H54 (cell line): ENCODE measurements at regions not wholly inside any gene's neighbourhood (a gene's known extent, or its start where the extent isn't known, plus 50 kb on each side); places are given as distances from the start of the nearest gene placed in this dataset.
"Not testable (repeated sequence)": the region's sequence is repeated elsewhere in the genome, so short reads cannot be mapped to it uniquely, and the experiment has no call there.

ENCODE experiments used
- DNase-seq: peaks from one replicate; pipeline ENCODE4 v3.0.0; 2011; ENCODE audit warnings: low spot score, mixed read lengths; ENCODE audit not compliant: insufficient read length
- FAIRE-seq: peaks from 3 replicates; lab custom pipeline; 2011; peaks lifted over from hg19 to GRCh38; lab: Jason Lieb, UNC
- POLR2A ChIP-seq: IDR thresholded peaks from 2 replicates; pipeline ENCODE4 v1.6.1; 2011; ENCODE audit warnings: low read depth, mild to moderate bottlenecking, low read length

DNA sequence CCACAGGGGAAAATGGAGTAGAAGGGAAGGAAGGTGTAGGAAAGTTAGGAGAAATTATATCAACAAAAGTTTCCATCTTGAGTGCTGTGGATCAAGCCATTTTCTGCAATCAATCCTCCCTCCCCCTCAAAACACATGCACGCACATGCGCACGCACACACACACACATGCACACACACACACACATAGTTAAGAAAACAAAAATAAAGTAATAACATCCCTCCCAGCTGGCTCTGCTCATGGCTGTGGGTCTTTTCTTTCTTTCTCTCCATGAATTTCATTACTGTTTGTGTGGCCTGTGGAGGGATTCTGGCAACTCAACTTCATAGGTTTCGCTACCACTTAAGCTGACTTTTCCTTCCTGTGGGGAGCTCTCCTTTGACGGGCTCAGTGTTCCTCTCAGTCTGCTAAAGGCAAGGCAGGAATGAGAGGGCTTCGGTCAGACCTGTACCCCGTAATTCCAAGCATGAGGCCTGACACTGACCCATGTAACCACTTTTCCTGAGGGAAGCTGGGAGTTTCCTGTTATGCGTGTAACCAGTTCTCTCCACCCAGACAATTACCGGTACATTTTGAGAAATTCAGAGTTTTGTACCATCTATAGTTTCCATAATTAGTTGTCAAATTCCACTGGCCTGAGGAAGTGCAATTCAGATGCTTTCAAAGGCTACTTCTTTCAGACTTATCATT is 79.8 kb downstream of the ZNF92 start:
- TF ChIP-seq POLR2A = no peak
- DNase-seq = no peak
- FAIRE-seq = no peak

DNA sequence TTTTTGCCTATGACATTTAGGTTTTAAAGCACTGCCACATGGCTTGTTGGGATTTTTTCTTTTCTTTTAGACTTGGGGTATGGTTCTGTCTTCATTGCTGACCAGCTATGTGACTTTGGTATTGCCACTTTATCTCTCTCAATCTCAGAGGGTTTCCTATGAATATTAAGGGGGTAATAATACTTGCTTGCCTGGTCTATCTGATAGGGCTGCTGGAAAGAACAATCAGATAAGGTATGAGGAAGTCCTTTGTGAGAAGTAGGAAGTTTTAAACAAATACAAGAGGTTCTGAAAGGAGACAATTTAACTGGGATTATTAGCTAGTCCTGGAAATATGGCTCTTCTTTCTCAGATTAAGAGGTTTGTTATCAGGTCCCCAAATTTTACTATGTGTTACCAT is 80.8 kb downstream of the ZNF92 start:
- no peak for DNase-seq
- FAIRE-seq = no peak
- TF ChIP-seq POLR2A = no peak

DNA sequence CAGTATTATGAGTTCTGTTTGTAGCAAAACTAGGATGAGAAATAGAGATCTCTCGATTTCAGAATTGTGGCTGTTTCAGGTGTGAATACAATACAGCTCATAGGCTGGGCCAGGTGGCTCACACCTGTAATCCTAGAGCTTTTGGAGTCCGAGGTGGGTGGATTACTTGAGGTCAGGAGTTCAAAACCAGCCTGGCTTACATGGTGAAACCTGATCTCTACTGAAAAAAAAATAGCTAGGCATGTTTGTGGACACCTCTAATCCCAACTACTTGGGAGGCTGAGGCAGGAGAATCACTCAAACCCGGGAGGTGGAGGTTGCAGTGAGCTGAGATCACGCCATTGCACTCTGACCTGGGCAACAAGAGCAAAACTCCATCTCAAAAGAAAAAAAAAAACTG is 81.4 kb downstream of the ZNF92 start:
- FAIRE-seq, DNase-seq: not testable (repeated sequence)

DNA sequence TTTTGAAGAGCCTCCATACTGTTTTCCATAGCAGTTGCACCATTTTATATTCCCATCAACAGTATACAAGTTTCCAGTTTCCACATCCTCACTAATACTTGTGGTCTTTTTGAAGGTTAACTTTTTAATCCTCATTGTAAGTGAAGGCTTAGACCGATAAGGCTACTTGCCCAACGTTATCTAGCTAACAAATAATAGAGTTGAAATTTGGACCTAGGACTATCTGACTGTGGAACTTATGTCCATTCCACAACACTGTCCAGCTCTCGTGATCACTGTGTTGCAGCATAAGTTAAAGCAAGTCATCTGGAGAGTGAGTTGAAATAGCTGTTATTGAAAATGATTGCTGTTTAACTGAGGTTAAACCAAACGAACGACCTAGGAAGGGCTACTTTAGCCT is 84.0 kb downstream of the ZNF92 start:
- DNase-seq = no peak
- no peak for FAIRE-seq
- TF ChIP-seq POLR2A = no peak

DNA sequence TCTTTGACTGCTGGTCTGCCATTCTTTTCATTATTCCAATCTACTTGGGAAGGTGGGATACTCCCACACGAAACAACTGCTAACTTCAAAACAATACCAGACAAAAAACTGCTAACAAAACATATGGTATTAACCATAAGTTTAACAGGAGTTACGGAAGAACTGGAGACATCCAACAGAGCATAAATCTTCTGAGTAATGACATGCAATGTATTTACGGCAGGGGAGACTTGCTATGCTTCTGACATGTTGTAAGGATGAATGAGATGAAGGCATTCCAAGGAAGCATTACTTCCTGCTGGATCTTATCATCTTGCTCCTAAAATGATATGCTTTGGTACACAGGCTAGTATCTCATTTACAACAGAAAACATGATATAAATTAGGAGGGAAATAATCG is 85.8 kb downstream of the ZNF92 start:
- no peak for TF ChIP-seq POLR2A
- FAIRE-seq (no peak), DNase-seq (no peak)

DNA sequence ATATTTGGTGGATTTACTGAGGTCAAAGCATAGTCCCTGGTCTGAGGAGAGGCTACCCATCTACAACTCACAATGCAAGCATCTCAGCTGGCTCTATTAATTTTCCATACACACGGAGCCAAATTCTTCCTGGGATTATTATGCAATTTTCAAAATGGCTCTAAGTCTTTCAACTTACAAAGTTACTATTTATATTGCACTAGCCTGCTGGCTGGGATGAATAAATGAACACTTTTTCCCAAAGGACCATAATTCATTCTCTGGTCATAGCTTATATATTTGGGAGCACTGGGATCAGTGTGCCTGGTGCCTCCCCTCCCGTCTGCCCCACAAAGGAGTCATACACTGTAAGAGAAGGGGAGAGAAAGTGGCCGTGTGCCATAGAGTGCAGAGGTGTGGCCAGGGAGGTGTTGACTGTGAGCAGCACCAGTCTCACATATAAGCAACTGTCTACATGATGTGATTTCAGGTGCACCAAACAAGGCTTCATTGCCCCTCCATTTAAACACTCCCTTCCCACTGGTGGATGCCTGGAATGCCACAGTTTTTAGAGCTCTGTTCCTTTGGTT is 88.6 kb downstream of the ZNF92 start:
- no peak for FAIRE-seq
- no peak for DNase-seq
- TF ChIP-seq POLR2A = no peak

DNA sequence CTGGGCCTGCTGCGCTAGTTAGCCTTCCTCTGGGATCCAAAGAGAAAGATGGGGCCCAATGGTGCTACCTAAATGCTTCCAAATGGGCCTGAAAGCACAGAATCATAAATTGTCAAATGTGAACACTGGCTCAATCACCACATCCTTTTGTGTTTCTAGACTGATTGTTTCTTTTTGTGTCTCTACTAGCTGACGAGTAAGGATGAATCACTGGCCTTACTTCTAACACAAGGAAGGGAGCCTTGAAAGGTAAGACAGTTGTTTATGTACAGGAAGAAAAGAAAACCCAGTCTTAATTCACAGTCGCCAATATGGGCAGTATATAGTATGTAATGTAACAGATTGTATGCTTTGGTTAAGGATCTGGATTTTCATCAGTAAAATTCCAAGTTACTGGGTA is 89.5 kb downstream of the ZNF92 start:
- no peak for TF ChIP-seq POLR2A
- FAIRE-seq (peak; percentile 70), DNase-seq (no peak)

DNA sequence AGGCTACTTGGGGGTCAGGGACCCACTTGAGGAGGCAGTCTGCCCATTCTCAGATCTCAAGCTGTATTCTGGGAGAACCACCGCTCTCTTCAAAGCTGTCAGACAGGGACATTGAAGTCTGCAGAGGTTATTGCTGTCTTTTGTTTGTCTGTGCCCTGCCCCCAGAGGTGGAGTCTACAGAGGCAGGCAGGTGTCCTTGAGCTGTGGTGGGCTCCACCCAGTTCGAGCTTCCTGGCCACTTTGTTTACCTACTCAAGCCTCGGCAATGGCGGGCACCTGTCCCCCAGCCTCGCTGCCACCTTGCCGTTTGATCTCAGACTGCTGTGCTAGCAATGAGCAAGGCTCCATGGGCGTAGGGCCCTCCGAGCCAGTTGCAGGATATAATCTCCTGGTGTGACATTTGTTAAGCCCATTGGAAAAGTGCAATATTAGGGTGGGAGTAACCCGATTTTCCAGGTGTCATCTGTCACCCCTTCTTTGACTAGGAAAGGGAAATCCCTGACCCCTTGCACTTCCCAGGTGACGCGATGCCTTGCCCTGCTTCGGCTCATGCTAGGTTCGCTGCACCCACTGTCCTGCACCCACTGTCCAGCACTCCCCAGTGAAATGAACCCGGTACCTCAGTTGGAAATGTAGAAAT is 96.4 kb downstream of the ZNF92 start:
- DNase-seq, FAIRE-seq: not testable (repeated sequence)

DNA sequence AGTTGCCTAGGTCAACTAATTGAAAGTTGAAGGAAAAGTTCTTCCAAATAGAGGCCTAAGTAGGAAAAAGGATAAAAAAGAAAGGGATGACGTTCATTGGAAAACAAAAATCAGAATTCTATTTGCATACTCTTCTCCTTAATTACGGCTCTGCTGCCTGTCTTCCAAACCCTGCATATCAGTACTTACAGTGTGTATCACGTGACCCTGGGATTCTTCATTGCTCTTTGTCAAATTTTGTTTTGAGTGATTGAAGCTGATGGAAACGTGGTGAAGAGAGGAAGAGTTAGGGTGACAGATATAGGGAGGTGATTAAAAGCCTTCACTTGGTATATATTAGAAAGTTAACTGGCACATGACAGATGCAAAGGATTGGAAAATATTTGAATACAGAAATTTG is 97.9 kb downstream of the ZNF92 start:
- DNase-seq (no peak), FAIRE-seq (no peak)
- no peak for TF ChIP-seq POLR2A

DNA sequence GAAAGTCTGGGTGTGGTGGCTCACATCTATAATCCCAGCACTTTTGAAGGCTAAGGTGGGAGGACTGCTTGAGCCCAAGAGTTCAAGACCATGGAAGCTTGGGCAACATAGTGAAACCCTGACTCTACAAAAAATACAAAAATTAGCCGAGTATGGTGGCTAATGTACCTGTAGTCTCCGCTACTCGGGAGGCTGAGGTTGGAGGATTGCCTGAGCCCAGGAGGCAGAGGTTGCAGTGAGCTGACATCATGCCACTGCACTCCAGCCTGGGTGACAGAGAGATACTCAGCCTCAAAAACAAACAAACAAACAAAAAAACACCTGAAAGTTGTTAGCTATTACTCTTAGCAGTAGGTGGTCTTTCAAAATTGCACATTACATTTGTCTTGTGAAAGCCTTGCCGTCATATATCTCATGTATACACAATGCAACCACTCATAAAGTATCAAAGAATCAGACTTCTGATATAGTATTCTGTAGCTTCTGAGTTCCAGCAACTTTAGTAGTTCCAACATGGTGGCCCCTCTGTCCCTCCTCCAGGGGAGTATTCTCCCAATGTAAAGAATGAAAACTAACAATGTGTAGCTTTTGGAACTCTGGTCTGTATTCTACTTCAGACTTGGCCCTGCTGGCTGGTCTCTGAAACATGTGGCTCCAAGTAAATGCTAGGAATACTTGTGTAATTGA is 101.5 kb downstream of the ZNF92 start:
- DNase-seq (no peak), FAIRE-seq (no peak)
- TF ChIP-seq POLR2A = no peak

DNA sequence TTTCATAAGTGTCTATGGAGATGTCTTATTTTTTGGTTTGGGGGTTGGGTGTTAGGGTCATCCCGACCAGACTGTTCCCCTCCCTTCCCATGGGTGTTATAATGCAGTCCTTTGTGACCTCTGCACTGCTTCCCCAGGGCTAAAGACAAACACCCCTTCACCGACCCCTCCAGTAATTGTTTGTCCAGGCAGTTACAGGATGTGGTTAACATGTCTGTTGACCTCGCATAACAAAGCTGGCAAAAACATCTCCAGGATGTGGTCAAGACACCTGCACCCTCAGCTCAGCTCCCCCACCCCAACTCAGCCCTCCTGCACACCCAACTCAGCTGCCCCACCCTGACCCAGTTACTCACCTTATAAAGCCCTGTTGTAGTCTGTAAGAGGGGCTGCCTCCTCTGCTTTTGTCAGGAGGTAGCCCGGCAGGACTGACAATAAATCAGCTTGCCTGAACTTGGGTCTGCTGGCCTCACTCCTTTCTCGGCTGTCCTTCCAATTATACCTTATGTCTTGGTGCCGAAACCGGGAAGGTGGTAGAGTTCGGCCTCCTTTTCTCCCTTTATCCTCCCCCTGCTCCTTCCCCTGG is 102.2 kb downstream of the ZNF92 start:
- DNase-seq = no peak
- TF ChIP-seq POLR2A = no peak
- FAIRE-seq = no peak

DNA sequence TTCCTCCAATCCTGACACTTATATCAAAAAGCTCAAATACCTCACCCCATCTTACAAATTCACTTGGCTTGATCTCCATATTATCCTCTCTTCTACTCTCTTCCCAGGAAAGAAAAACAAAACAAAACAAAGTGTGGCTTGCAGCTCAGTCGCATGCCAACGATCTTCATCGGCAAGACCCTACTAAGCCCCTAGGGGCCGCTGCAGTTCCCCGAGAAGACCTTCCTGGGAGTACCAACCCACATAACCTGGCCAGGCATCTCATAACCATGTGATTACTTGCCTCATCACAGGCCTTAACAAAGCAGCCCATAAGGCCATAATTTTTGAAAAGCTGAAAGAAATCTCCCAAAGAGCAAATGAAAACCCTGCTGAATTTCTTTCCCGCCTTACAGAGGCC is 103.7 kb downstream of the ZNF92 start:
- peak; percentile 23 for DNase-seq
- TF ChIP-seq POLR2A = no peak
- no peak for FAIRE-seq

DNA sequence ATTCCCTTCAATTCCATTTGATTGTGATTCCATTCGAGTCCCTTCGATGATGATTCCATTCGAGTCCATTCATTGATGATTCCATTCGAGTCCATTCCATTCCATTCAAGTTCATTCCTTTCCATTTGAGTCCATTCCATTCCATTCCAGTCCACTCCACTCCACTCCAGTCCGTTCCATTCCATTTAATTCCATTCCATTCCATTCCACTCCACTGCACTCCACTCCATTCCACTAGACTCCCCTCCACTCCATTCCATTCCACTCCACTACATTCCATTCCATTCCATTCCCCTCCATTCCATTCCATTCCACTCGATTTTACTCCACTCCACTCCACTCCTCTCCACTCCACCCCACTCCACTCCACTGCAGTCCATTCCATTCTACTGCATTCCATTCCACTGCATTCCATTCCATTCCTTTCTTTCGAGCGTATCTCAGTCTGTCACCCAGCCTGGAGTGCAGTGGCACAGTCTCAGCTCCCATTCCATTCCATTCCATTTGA is 115.7 kb downstream of the ZNF92 start:
- no peak for FAIRE-seq
- no peak for TF ChIP-seq POLR2A
- DNase-seq = no peak

DNA sequence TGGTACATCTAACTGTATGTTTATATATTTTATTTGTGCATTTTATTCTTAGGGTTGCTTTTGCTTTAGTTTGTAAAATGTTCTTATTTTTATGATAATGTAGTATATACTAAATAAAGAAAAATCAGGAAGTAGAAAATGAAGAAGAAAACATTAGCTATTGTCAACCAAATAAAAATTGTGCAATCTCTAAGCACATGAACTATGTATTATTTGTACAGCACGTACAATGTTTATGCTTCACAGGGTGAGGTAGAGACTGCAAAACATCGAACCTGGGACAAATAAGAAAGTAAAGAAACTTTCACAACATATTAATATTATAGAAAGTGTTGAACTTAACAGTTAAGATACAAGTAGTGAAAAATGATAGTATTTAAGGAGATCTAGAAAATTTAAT is 123.0 kb downstream of the ZNF92 start:
- not testable (repeated sequence) for FAIRE-seq, DNase-seq
